ENCODE measurements at regions not wholly inside any gene's neighbourhood (a gene's known extent, or its start where the extent isn't known, plus 50 kb on each side); places are given as distances from the start of the nearest gene placed in this dataset.

DNA sequence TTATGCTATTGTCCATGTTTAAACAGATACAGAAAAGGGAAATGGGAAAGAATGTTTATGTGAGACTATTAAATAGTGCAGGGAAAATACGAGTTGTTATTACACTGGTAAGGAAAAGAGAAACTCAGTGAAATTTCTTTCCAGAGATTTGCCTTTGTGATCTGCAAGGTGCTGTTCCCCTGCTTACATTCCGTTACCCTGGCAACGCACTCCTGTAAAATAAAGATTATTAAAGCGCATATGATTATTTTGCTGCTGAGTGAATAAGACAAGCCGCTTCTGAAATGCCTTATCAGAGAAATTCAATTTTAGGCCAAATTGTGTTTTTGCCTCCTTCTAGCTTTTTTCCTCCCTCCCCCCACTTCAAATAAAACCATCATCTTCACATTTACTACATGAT is 328.6 kb upstream of the PMFBP1 start:
- no peak overlapping the region for H3K27ac ChIP-seq (ENCODE audit: insufficient read depth, low read depth, low read length, poor library complexity, severe bottlenecking)
- 94 to 98% methylated on average over 5 of the region's 5 CpGs for WGBS, 2 experiments
- no peaks in the 10 kb centered on the region for H3K27me3 ChIP-seq (ENCODE audit: control insufficient read depth, insufficient read depth, low read length, poor library complexity, severe bottlenecking)
- H3K4me3 ChIP-seq (ENCODE audit: insufficient read depth, low read depth, low read length): no peak overlapping the region
- H3K36me3 ChIP-seq (ENCODE audit: control insufficient read depth, insufficient read depth, low read length): no peaks in the 10 kb centered on the region
- H3K4me1 ChIP-seq (ENCODE audit: control insufficient read depth, insufficient read depth, low read length): no peaks in the 10 kb centered on the region
- no peaks in the 10 kb centered on the region for H3K9me3 ChIP-seq (ENCODE audit: control insufficient read depth, low read length)

DNA sequence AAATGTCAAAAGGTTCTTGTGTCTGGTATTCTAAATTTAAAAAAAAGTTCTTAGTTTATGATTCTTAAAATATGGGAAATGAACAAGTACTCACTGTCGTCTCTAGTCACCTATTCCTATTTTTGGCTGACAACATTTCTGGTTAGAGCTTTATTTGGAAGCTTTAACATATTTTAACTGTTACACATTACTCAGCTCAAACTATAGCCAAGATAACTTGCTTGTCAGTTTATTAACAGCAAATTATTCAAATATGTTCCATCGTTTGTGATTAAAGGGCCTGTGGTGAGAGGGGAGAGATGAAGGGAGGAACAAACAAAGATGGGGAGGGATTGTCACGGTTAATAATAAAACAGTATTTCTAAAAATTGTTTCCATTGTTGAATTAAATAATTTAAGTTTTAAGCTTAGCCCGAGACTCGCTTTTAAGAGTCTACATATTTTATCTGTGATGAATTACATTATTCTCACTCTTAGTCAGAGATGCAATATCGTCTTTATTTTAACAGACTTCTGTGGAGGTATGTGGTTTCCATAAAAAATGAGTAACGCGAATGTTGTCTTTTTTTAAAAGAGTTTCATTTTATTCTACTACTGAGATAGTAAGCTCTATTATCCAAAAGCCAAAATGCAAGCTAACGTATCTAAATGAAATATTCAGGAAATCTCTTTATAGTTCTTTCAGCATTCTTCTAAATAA is 321.9 kb upstream of the PMFBP1 start:
- H3K36me3 ChIP-seq (ENCODE audit: control insufficient read depth, insufficient read depth, low read length): no peaks in the 10 kb centered on the region
- no peak overlapping the region for H3K4me3 ChIP-seq (ENCODE audit: insufficient read depth, low read depth, low read length)
- H3K27ac ChIP-seq (ENCODE audit: insufficient read depth, low read depth, low read length, poor library complexity, severe bottlenecking): no peak overlapping the region
- H3K27me3 ChIP-seq (ENCODE audit: control insufficient read depth, insufficient read depth, low read length, poor library complexity, severe bottlenecking): no peaks in the 10 kb centered on the region
- 89 to 90% methylated on average over 2 to 8 of the region's 9 CpGs for WGBS, 2 experiments
- no peaks in the 10 kb centered on the region for H3K9me3 ChIP-seq (ENCODE audit: control insufficient read depth, low read length)
- no peaks in the 10 kb centered on the region for H3K4me1 ChIP-seq (ENCODE audit: control insufficient read depth, insufficient read depth, low read length)

DNA sequence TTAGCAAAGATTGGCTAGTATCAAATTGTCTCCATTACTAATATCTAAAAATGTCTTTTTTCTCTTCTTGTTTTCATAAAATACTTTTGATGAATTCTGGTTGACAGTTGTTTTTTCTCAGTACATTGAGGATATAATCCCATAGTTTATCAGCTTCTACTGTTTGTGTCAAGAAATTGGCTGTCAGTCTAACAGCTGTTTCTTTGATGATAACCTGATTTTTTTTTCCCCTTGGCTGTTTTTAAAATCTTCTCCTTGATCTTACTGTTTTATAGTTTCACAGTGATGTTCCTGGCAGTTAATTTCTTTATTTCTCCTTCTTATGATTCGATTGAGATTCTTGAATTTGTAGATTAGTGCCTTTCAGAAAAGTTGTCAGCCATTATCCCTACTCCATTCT is 315.3 kb upstream of the PMFBP1 start:
- 90% methylated on average over 1 of the region's 1 CpG; no CpG with 5 or more reads in 1 of the 2 experiments for WGBS, 2 experiments
- Histone ChIP-seq H3K4me3 (ENCODE audit: insufficient read depth, low read depth, low read length) (no peak overlapping the region), H3K27me3 (ENCODE audit: control insufficient read depth, insufficient read depth, low read length, poor library complexity, severe bottlenecking) (no peaks in the 10 kb centered on the region), H3K36me3 (ENCODE audit: control insufficient read depth, insufficient read depth, low read length) (no peaks in the 10 kb centered on the region), H3K9me3 (ENCODE audit: control insufficient read depth, low read length) (no peaks in the 10 kb centered on the region), H3K4me1 (ENCODE audit: control insufficient read depth, insufficient read depth, low read length) (no peaks in the 10 kb centered on the region), H3K27ac (ENCODE audit: insufficient read depth, low read depth, low read length, poor library complexity, severe bottlenecking) (no peak overlapping the region)

DNA sequence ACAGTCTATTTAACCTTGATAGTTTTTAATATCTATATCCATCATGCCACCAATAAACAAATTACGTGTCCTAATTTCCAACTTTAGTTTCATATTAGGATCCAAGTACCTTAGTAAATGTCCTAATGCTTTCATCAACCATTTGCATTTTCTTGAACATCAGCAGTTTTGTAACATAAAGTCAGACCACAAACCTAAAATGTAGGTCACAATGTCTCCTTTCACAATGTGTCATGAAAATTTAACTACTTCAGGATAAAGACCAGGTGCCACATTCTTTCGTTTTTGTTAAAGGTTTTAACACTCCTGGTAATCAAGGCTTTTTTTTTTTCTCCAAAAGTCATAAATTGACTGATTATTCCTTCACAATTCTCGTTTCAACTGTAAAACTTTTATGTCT is 310.7 kb upstream of the PMFBP1 start:
- Histone ChIP-seq H3K4me3 (ENCODE audit: insufficient read depth, low read depth, low read length) (no peak overlapping the region), H3K27ac (ENCODE audit: insufficient read depth, low read depth, low read length, poor library complexity, severe bottlenecking) (no peak overlapping the region), H3K4me1 (ENCODE audit: control insufficient read depth, insufficient read depth, low read length) (no peaks in the 10 kb centered on the region), H3K9me3 (ENCODE audit: control insufficient read depth, low read length) (no peaks in the 10 kb centered on the region), H3K27me3 (ENCODE audit: control insufficient read depth, insufficient read depth, low read length, poor library complexity, severe bottlenecking) (no peaks in the 10 kb centered on the region), H3K36me3 (ENCODE audit: control insufficient read depth, insufficient read depth, low read length) (no peaks in the 10 kb centered on the region)
- WGBS, 2 experiments: 89 to 95% methylated on average over 3 of the region's 3 CpGs

GRCh38 chr16:72481419-72481818 is 309.5 kb upstream of the PMFBP1 start:
- H3K9me3 ChIP-seq (ENCODE audit: control insufficient read depth, low read length): no peaks in the 10 kb centered on the region
- no peaks in the 10 kb centered on the region for H3K36me3 ChIP-seq (ENCODE audit: control insufficient read depth, insufficient read depth, low read length)
- H3K4me3 ChIP-seq (ENCODE audit: insufficient read depth, low read depth, low read length): no peak overlapping the region
- H3K4me1 ChIP-seq (ENCODE audit: control insufficient read depth, insufficient read depth, low read length): no peaks in the 10 kb centered on the region
- H3K27ac ChIP-seq (ENCODE audit: insufficient read depth, low read depth, low read length, poor library complexity, severe bottlenecking): no peak overlapping the region
- H3K27me3 ChIP-seq (ENCODE audit: control insufficient read depth, insufficient read depth, low read length, poor library complexity, severe bottlenecking): no peaks in the 10 kb centered on the region

DNA sequence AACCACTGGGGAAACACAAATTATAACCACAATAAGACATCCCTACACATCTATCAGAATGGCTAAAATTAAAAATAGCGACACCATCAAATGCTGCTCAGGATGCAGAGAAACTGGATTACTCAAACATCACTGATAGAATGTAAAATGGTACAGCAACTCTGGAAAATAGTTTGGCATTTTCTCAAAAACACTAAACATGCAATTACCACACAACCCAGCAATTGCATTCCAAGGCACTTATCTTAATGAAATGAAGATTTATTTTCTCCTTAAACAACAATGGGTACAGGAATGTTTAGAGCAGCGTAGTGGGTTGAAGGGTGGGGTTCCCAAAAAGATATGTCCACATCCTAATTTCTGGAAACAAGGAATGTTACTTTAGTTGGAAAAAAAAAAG is 309.0 kb upstream of the PMFBP1 start:
- Histone ChIP-seq H3K36me3 (ENCODE audit: control insufficient read depth, insufficient read depth, low read length) (no peaks in the 10 kb centered on the region), H3K4me1 (ENCODE audit: control insufficient read depth, insufficient read depth, low read length) (no peaks in the 10 kb centered on the region), H3K4me3 (ENCODE audit: insufficient read depth, low read depth, low read length) (no peak overlapping the region), H3K27me3 (ENCODE audit: control insufficient read depth, insufficient read depth, low read length, poor library complexity, severe bottlenecking) (no peaks in the 10 kb centered on the region), H3K9me3 (ENCODE audit: control insufficient read depth, low read length) (no peaks in the 10 kb centered on the region), H3K27ac (ENCODE audit: insufficient read depth, low read depth, low read length, poor library complexity, severe bottlenecking) (no peak overlapping the region)
- 89 to 97% methylated on average over 1 to 2 of the region's 2 CpGs for WGBS, 2 experiments

- H3K4me1 ChIP-seq (ENCODE audit: control insufficient read depth, insufficient read depth, low read length): peaks cover 3% of the 10 kb centered on the region
- no peaks in the 10 kb centered on the region for H3K9me3 ChIP-seq (ENCODE audit: control insufficient read depth, low read length)
- WGBS, 2 experiments: 78 to 81% methylated on average over 3 of the region's 3 CpGs
- H3K27ac ChIP-seq (ENCODE audit: insufficient read depth, low read depth, low read length, poor library complexity, severe bottlenecking): no peak overlapping the region
- H3K36me3 ChIP-seq (ENCODE audit: control insufficient read depth, insufficient read depth, low read length): no peaks in the 10 kb centered on the region
- no peak overlapping the region for H3K4me3 ChIP-seq (ENCODE audit: insufficient read depth, low read depth, low read length)
- no peaks in the 10 kb centered on the region for H3K27me3 ChIP-seq (ENCODE audit: control insufficient read depth, insufficient read depth, low read length, poor library complexity, severe bottlenecking)
Observed at GRCh38 chr16:72475688-72476087, 303.7 kb upstream of the PMFBP1 start.

DNA sequence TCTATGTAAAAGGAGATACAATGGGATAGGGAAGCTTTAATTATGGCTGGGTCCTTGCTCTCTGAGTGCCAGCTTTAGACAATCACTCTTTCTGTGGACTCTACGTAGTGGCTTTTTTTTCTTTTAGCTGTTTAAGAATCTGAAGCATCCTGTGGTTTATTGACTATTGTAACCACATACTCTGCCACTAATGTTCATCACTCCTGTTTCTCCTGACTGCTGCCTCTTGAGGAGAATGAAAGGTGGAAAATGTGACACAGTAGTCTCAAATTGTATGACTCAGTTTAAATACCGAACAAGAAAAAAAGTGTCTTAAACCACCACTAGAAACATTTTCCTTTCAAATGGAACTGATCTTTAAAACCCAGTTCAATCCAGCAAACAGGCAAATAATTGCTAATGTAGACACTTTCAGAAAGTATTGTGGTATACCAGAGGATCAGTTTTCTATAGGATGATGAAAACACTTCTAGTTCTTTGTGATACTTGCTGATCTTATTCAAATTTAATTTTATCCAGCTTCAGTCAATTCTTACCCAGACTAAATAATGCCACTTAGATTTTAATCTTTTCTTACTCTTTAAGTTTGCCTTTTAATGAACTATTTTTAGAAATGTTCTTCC is 302.7 kb upstream of the PMFBP1 start:
- H3K9me3 ChIP-seq (ENCODE audit: control insufficient read depth, low read length): no peaks in the 10 kb centered on the region
- no peaks in the 10 kb centered on the region for H3K27me3 ChIP-seq (ENCODE audit: control insufficient read depth, insufficient read depth, low read length, poor library complexity, severe bottlenecking)
- peaks cover 5% of the 10 kb centered on the region for H3K4me1 ChIP-seq (ENCODE audit: control insufficient read depth, insufficient read depth, low read length)
- no peaks in the 10 kb centered on the region for H3K36me3 ChIP-seq (ENCODE audit: control insufficient read depth, insufficient read depth, low read length)
- H3K4me3 ChIP-seq (ENCODE audit: insufficient read depth, low read depth, low read length): no peak overlapping the region
- WGBS, 2 experiments: 85 to 90% methylated on average over 2 of the region's 2 CpGs
- H3K27ac ChIP-seq (ENCODE audit: insufficient read depth, low read depth, low read length, poor library complexity, severe bottlenecking): no peak overlapping the region

- H3K4me3 ChIP-seq (ENCODE audit: insufficient read depth, low read depth, low read length): no peak overlapping the region
- no peaks in the 10 kb centered on the region for H3K27me3 ChIP-seq (ENCODE audit: control insufficient read depth, insufficient read depth, low read length, poor library complexity, severe bottlenecking)
- no peak overlapping the region for H3K27ac ChIP-seq (ENCODE audit: insufficient read depth, low read depth, low read length, poor library complexity, severe bottlenecking)
- H3K9me3 ChIP-seq (ENCODE audit: control insufficient read depth, low read length): no peaks in the 10 kb centered on the region
- H3K36me3 ChIP-seq (ENCODE audit: control insufficient read depth, insufficient read depth, low read length): no peaks in the 10 kb centered on the region
- no CpG with 5 or more reads among the region's 1 CpG for WGBS, 2 experiments
- peaks cover 5% of the 10 kb centered on the region for H3K4me1 ChIP-seq (ENCODE audit: control insufficient read depth, insufficient read depth, low read length)
Observed at GRCh38 chr16:72473631-72474030, 301.7 kb upstream of the PMFBP1 start.

DNA sequence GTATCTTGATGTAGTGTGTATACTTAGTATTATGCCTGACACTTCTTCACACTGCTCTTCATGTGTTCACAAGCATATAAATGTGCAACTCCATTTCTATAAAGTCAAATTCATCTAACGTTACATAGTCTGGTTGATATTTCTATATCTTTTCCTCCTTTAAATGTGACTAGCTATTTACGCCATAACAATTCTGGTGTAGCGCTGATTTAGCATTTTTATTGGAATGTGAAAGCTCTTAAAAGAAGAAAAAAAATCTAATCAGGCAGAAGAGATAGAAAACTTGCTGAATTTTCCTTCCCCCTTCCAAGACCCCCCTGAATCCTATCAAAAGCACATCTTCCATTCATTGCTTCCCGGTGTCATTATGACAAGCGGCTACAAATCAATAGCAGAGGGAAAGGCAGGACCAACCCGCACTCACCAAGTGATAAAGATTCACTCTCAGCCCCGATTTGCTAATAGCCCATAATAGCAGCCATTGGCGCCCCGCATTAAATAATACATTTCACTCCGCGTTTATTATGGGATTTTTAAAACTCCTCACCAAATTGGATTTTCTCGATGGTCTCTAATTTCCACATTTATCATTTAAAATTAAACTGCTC is 299.5 kb upstream of the PMFBP1 start:
- H3K27me3 ChIP-seq (ENCODE audit: control insufficient read depth, insufficient read depth, low read length, poor library complexity, severe bottlenecking): no peaks in the 10 kb centered on the region
- no peak overlapping the region for H3K27ac ChIP-seq (ENCODE audit: insufficient read depth, low read depth, low read length, poor library complexity, severe bottlenecking)
- no peaks in the 10 kb centered on the region for H3K36me3 ChIP-seq (ENCODE audit: control insufficient read depth, insufficient read depth, low read length)
- no peak overlapping the region for H3K4me3 ChIP-seq (ENCODE audit: insufficient read depth, low read depth, low read length)
- WGBS, 2 experiments: 93 to 96% methylated on average over 9 to 11 of the region's 12 CpGs
- H3K9me3 ChIP-seq (ENCODE audit: control insufficient read depth, low read length): no peaks in the 10 kb centered on the region
- H3K4me1 ChIP-seq (ENCODE audit: control insufficient read depth, insufficient read depth, low read length): peaks cover 5% of the 10 kb centered on the region
